NT2/D1 (cell line): ENCODE measurements at regions not wholly inside any gene's neighbourhood (a gene's known extent, or its start where the extent isn't known, plus 50 kb on each side); places are given as distances from the start of the nearest gene placed in this dataset.

Source experiments
- SUZ12 ChIP-seq: IDR thresholded peaks from 2 replicates; pipeline ENCODE4 v1.6.1; 2011; ENCODE audit not compliant: insufficient read length, insufficient read depth; ENCODE audit errors: extremely low read depth
- YY1 ChIP-seq: IDR thresholded peaks from 2 replicates; pipeline ENCODE4 v1.6.1; 2011; ENCODE audit not compliant: insufficient read length, insufficient read depth
- ZNF274 ChIP-seq: IDR thresholded peaks from 2 replicates; pipeline ENCODE4 v1.6.1; 2011; ENCODE audit warnings: mild to moderate bottlenecking, low read depth, low read length

GRCh38 chr4:115456231-115456630 is 342.8 kb upstream of the NDST4 start:
- TF ChIP-seq SUZ12 (no peak), YY1 (no peak), ZNF274 (no peak)
